Spleen (tissue), 7 donors: ENCODE measurements at regions not wholly inside any gene's neighbourhood (a gene's known extent, or its start where the extent isn't known, plus 50 kb on each side); places are given as distances from the start of the nearest gene placed in this dataset.
A peak's percentile ranks its signal among the peaks of the same experiment; 100 is the strongest.

Source experiments
- CTCF ChIP-seq, 11 experiments: fragments of 200-600 bp in 7 of 11; fragments of 450-650 bp in 4 of 11; sonication (generic) in 4 of 11; IDR thresholded peaks in 8 of 11; conservative IDR thresholded peaks in 3 of 11; 1 replicate in 7 of 11; 2 replicates in 4 of 11; pipeline versions ENCODE4 v1.4.0 to v1.8.0; 2016 to 2021; ENCODE audit warnings: antibody characterized with exemption in 11 of 11, inconsistent platforms in 4 of 11, mild to moderate bottlenecking in 1 of 11
- POLR2A ChIP-seq, 3 donors: fragments of 450-650 bp; IDR thresholded peaks; one replicate each; pipeline ENCODE4 v1.5.1; 2017; ENCODE audit warnings: antibody characterized with exemption in 3 of 3, mild to moderate bottlenecking in 1 of 3
- POLR2AphosphoS5 ChIP-seq, 3 donors: sonication (generic); formaldehyde crosslinking; IDR thresholded peaks; one replicate each; pipeline ENCODE4 v1.5.1; 2017; ENCODE audit warnings: antibody characterized with exemption in 3 of 3
- donor health status: DM: no; HTN: no; CAD: no; lungs with moderate emphysema.
- donor health status: DM: no; HTN: no; CAD: no.
- donor health status: DM: no; HTN: no; CAD: no.

- TF ChIP-seq CTCF (IDR thresholded peaks at IDR 0.05 in 8 of 11, conservative IDR thresholded peaks at IDR 0.05 in 3 of 11) (peak in 5 of 11 experiments; percentile 13 to 36 (median 26)), POLR2AphosphoS5 (IDR thresholded peaks at IDR 0.05) (no peak), POLR2A (IDR thresholded peaks at IDR 0.05) (no peak)
These were observed 114.0 kb upstream of the RAB4A start for GRCh38 chr1:229156872-229157271.
